ENCODE measurements at regions not wholly inside any gene's neighbourhood (a gene's known extent, or its start where the extent isn't known, plus 50 kb on each side); places are given as distances from the start of the nearest gene placed in this dataset.
"Not testable (repeated sequence)": the region's sequence is repeated elsewhere in the genome, so short reads cannot be mapped to it uniquely, and the experiment has no call there.

DNA sequence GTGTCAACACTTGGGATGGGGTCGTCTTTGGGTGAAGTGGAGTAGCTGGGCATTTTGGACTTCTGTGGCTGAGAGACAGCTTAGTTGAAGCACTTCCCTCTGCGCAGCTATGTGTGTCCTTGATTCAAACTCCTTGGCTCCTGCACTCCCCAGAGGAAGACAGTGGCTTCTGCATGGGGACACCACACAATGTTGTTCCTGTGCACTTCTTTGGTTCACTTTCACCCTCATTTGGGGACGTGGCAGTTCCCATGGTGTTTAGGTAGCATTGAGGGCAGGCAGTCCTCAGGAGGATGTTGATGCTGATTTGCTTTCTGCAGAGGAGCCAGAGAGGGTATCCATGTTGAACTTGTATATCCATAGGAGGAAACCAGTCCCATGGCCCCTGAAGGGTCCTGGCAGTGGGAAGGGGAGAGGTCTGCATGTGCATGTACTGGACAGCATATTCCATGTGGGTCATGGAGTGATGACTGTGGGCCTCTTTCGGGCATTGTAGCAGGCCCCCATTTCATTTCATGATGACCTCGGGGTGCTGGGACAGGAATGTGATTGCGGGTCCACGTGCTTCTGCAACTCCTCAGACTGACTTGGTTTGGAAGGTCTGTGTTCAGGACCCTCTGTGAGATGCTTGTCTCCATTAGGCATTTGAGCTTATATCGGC, 135.4 kb downstream of the SNRPN start:
- H3K4me3 ChIP-seq (ENCODE audit: low read length), result no peak overlapping the region
- TF ChIP-seq CTCF (conservative IDR thresholded peaks at IDR 0.05; ENCODE audit: low read length), result no peak
- no peak for DNase-seq (ENCODE audit: low read depth)

DNA sequence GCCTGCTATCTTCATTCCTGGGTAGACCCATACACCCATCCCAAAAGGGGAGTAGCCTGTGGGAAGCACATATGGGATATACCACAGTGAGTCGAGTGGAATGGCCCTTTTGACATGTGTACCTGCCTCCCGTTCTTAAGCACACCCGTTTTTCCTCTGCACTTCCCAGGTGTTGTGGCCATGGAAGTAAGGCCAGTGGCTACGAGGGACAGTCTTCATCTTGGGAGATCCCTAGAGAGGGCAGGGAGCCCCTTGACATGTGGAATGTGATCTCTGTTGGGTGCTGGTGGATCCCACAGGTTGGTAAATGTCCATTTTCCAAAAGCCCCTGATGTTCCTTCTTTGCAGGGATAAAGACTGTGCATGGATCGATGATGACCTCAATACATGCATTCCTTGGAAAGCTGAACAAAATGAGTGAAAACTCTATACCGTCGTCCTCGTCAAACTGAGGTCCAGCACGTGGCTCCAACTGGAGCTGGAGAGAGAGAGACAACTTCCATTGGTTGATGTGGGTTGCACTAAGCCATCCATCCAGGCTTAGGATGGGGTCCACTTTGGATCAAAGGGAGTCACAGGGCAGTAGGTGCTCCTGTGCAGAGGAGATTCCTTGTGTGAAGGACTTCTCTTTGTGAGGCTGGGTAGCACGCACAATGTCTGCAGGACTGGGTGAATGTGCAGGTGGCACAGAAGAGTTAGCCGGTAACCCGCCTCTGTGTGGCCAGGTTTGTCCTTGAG, 136.8 kb downstream of the SNRPN start:
- TF ChIP-seq CTCF (conservative IDR thresholded peaks at IDR 0.05; ENCODE audit: low read length), result no peak
- H3K4me3 ChIP-seq (ENCODE audit: low read length), result no peak overlapping the region
- no peak for DNase-seq (ENCODE audit: low read depth)

- TF ChIP-seq CTCF (conservative IDR thresholded peaks at IDR 0.05; ENCODE audit: low read length), result no peak
- DNase-seq (ENCODE audit: low read depth), result no peak
Observed at GRCh38 chr15:25092661-25093060, 137.9 kb downstream of the SNRPN start.

DNA sequence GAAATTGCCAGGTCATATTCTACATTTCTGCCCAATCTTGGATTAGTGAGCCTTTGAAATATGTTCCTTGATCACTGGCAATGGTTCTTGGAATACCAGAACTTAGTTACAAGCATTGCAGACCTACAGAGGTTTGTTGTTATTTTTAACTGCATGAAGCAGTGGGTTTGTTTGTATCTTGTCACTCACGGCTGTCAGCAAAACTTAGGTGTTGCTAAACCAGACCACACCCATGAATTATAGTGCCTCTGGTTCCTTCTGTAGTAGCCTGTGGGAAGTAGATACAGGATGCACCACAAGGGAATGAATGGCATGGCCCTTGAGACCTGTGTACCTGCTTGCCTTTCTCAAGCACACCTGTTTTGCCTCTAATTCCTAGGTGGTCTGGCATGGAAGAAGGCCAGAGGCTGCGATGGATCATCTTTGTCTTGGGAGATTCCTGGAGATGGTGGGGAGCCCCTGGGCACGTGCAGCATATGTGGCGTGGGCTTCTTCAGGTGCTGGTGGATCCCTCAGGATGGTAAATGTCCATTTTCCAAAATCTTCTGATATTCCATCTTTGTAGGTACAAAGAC, 138.8 kb downstream of the SNRPN start:
- no peak for TF ChIP-seq CTCF (conservative IDR thresholded peaks at IDR 0.05; ENCODE audit: low read length)
- no peak for DNase-seq (ENCODE audit: low read depth)
- H3K4me3 ChIP-seq (ENCODE audit: low read length), result no peak overlapping the region

More at GRCh38 chr15:25092661-25093060, 137.9 kb downstream of the SNRPN start:
- H3K4me3 ChIP-seq (ENCODE audit: low read length), result no peak overlapping the region

DNA sequence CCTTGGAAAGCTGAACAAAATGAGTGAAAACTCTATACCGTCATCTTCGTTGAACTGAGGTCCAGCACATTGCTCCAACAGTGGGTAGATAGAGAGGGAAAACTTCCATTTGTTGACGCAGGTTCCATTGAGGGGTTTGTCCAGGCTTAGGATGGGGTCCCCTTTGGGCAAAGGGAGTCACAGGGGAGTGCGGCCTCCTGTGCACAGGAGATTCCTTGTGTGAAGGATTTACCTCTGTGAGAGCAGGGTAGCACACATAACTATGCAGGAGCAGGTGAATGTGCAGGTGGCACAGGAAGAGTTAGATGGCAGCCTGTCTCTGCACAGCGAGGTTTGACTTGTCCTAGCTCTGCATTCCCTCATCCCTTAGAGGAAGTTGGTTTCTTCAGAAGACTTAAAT, 139.3 kb downstream of the SNRPN start:
- no peak for DNase-seq (ENCODE audit: low read depth)
- no peak for TF ChIP-seq CTCF (conservative IDR thresholded peaks at IDR 0.05; ENCODE audit: low read length)
- H3K4me3 ChIP-seq (ENCODE audit: low read length), result no peak overlapping the region

GRCh38 chr15:25094519-25094918, 139.7 kb downstream of the SNRPN start:
- DNase-seq (ENCODE audit: low read depth), result no peak
- H3K4me3 ChIP-seq (ENCODE audit: low read length), result no peak overlapping the region
- no peak for TF ChIP-seq CTCF (conservative IDR thresholded peaks at IDR 0.05; ENCODE audit: low read length)

- no peak overlapping the region for H3K4me3 ChIP-seq (ENCODE audit: low read length)
Observed at GRCh38 chr15:25095179-25095578, 140.4 kb downstream of the SNRPN start.

GRCh38 chr15:25099966-25100365, 145.2 kb downstream of the SNRPN start:
- not testable (repeated sequence) for H3K4me3 ChIP-seq (ENCODE audit: low read length); DNase-seq (ENCODE audit: low read depth)

More at GRCh38 chr15:25095179-25095578, 140.4 kb downstream of the SNRPN start:
- no peak for DNase-seq (ENCODE audit: low read depth)
- no peak for TF ChIP-seq CTCF (conservative IDR thresholded peaks at IDR 0.05; ENCODE audit: low read length)
